HS-5 (cell line): ENCODE measurements at regions not wholly inside any gene's neighbourhood (a gene's known extent, or its start where the extent isn't known, plus 50 kb on each side); places are given as distances from the start of the nearest gene placed in this dataset.

ENCODE experiments used
- DNase-seq: peaks from one replicate; pipeline ENCODE4 v3.0.0-alpha.2; 2012; ENCODE audit warnings: low read depth

GRCh38 chr16:35398180-35398579 lies 1938.8 kb downstream of the TP53TG3F start:
- no peak for DNase-seq

- DNase-seq, result no peak
Measured at GRCh38 chr16:35399133-35399532, 1939.7 kb downstream of the TP53TG3F start.

- DNase-seq, result no peak
Measured at GRCh38 chr16:35404273-35404672, 1944.9 kb downstream of the TP53TG3F start.

- DNase-seq, result no peak
Measured at GRCh38 chr16:35405526-35405925, 1946.1 kb downstream of the TP53TG3F start.

- DNase-seq, result no peak
Measured at GRCh38 chr16:35409503-35409902, 1950.1 kb downstream of the TP53TG3F start.

- DNase-seq, result no peak
Measured at GRCh38 chr16:35410438-35410837, 1951.0 kb downstream of the TP53TG3F start.

GRCh38 chr16:35411156-35411555 lies 1951.7 kb downstream of the TP53TG3F start:
- no peak for DNase-seq

- DNase-seq, result no peak
Measured at GRCh38 chr16:35414139-35414538, 1954.7 kb downstream of the TP53TG3F start.

- no peak for DNase-seq
Measured at GRCh38 chr16:35414563-35414962, 1955.2 kb downstream of the TP53TG3F start.

- DNase-seq, result no peak
Measured at GRCh38 chr16:35425270-35425669, 1965.9 kb downstream of the TP53TG3F start.

GRCh38 chr16:35431829-35432663 lies 1972.6 kb downstream of the TP53TG3F start:
- no peak for DNase-seq

- no peak for DNase-seq
Measured at GRCh38 chr16:35440875-35441274, 1981.5 kb downstream of the TP53TG3F start.

GRCh38 chr16:35447010-35447558 lies 1987.7 kb downstream of the TP53TG3F start:
- DNase-seq, result no peak

GRCh38 chr16:35449663-35450062 lies 1990.3 kb downstream of the TP53TG3F start:
- no peak for DNase-seq

GRCh38 chr16:35450648-35451047 lies 1991.2 kb downstream of the TP53TG3F start:
- no peak for DNase-seq

- no peak for DNase-seq
Measured at GRCh38 chr16:35452471-35452870, 1993.1 kb downstream of the TP53TG3F start.

GRCh38 chr16:35463358-35463757 lies 2003.9 kb downstream of the TP53TG3F start:
- no peak for DNase-seq

- DNase-seq, result no peak
Measured at GRCh38 chr16:35480361-35480760, 2020.9 kb downstream of the TP53TG3F start.

GRCh38 chr16:35480988-35481387 lies 2021.6 kb downstream of the TP53TG3F start:
- DNase-seq, result no peak

GRCh38 chr16:35485915-35486314 lies 2026.5 kb downstream of the TP53TG3F start:
- no peak for DNase-seq

- DNase-seq, result no peak
Measured at GRCh38 chr16:35492225-35492624, 2032.8 kb downstream of the TP53TG3F start.

- DNase-seq, result no peak
Measured at GRCh38 chr16:35497399-35497798, 2038.0 kb downstream of the TP53TG3F start.

- DNase-seq, result no peak
Measured at GRCh38 chr16:35506018-35506897, 2046.8 kb downstream of the TP53TG3F start.
